ENCODE measurements at regions not wholly inside any gene's neighbourhood (a gene's known extent, or its start where the extent isn't known, plus 50 kb on each side); places are given as distances from the start of the nearest gene placed in this dataset.
"Not testable (repeated sequence)": the region's sequence is repeated elsewhere in the genome, so short reads cannot be mapped to it uniquely, and the experiment has no call there.

- no peak for DNase-seq (ENCODE audit: low spot score)
- no peak for FAIRE-seq
Observed at GRCh38 chr15:93954985-93955571, 276.3 kb upstream of the MCTP2 start.

- FAIRE-seq (no peak), DNase-seq (ENCODE audit: low spot score) (no peak)
Observed at GRCh38 chr15:93948726-93949125, 282.6 kb upstream of the MCTP2 start.

GRCh38 chr15:93943586-93943985 is 287.8 kb upstream of the MCTP2 start:
- no peak for FAIRE-seq
- no peak for DNase-seq (ENCODE audit: low spot score)

- DNase-seq (ENCODE audit: low spot score) (no peak), FAIRE-seq (no peak)
Observed at GRCh38 chr15:93942269-93942694, 289.1 kb upstream of the MCTP2 start.

- no peak for DNase-seq (ENCODE audit: low spot score)
- FAIRE-seq: no peak
Observed at GRCh38 chr15:93941697-93942096, 289.7 kb upstream of the MCTP2 start.

GRCh38 chr15:93940226-93940625 is 291.1 kb upstream of the MCTP2 start:
- no peak for FAIRE-seq
- no peak for DNase-seq (ENCODE audit: low spot score)

- FAIRE-seq (no peak), DNase-seq (ENCODE audit: low spot score) (no peak)
Observed at GRCh38 chr15:93932164-93932776, 299.1 kb upstream of the MCTP2 start.

- FAIRE-seq (no peak), DNase-seq (ENCODE audit: low spot score) (no peak)
Observed at GRCh38 chr15:93929375-93930094, 301.8 kb upstream of the MCTP2 start.

GRCh38 chr15:93920204-93920603 is 311.2 kb upstream of the MCTP2 start:
- DNase-seq (ENCODE audit: low spot score) (no peak), FAIRE-seq (no peak)

- not testable (repeated sequence) for DNase-seq (ENCODE audit: low spot score); FAIRE-seq
Observed at GRCh38 chr15:93918801-93919200, 312.6 kb upstream of the MCTP2 start.

GRCh38 chr15:93917181-93917580 is 314.2 kb upstream of the MCTP2 start:
- FAIRE-seq (no peak), DNase-seq (ENCODE audit: low spot score) (no peak)

- DNase-seq (ENCODE audit: low spot score): no peak
Observed at GRCh38 chr15:93913871-93914270, 317.5 kb upstream of the MCTP2 start.

GRCh38 chr15:93913310-93913709 is 318.1 kb upstream of the MCTP2 start:
- FAIRE-seq (no peak), DNase-seq (ENCODE audit: low spot score) (no peak)

More at GRCh38 chr15:93913871-93914270, 317.5 kb upstream of the MCTP2 start:
- no peak for FAIRE-seq

- FAIRE-seq: no peak
- no peak for DNase-seq (ENCODE audit: low spot score)
Observed at GRCh38 chr15:93900476-93901400, 330.6 kb upstream of the MCTP2 start.

- DNase-seq (ENCODE audit: low spot score) (no peak), FAIRE-seq (no peak)
Observed at GRCh38 chr15:93899817-93900216, 331.5 kb upstream of the MCTP2 start.

- no peak for FAIRE-seq
Observed at GRCh38 chr15:93897377-93897776, 334.0 kb upstream of the MCTP2 start.

GRCh38 chr15:93895976-93896770 is 335.2 kb upstream of the MCTP2 start:
- FAIRE-seq (no peak), DNase-seq (ENCODE audit: low spot score) (no peak)

More at GRCh38 chr15:93897377-93897776, 334.0 kb upstream of the MCTP2 start:
- no peak for DNase-seq (ENCODE audit: low spot score)

GRCh38 chr15:93894438-93895036 is 336.8 kb upstream of the MCTP2 start:
- FAIRE-seq (no peak), DNase-seq (ENCODE audit: low spot score) (no peak)

- no peak for FAIRE-seq
- DNase-seq (ENCODE audit: low spot score): no peak
Observed at GRCh38 chr15:93887151-93887550, 344.2 kb upstream of the MCTP2 start.

- FAIRE-seq (no peak), DNase-seq (ENCODE audit: low spot score) (no peak)
Observed at GRCh38 chr15:93882779-93883178, 348.6 kb upstream of the MCTP2 start.

Measured in RCC 7860 (cell line).